Activated naive CD4-positive, alpha-beta T cell treated with Interleukin-2 at 50 U/mL for 16 hours (primary cell): ENCODE measurements at regions not wholly inside any gene's neighbourhood (a gene's known extent, or its start where the extent isn't known, plus 50 kb on each side); places are given as distances from the start of the nearest gene placed in this dataset.
"Not testable (repeated sequence)": the region's sequence is repeated elsewhere in the genome, so short reads cannot be mapped to it uniquely, and the experiment has no call there.

Experiments
- DNase-seq: peaks from one replicate; pipeline ENCODE4 v3.0.0-alpha.2; 2020

DNA sequence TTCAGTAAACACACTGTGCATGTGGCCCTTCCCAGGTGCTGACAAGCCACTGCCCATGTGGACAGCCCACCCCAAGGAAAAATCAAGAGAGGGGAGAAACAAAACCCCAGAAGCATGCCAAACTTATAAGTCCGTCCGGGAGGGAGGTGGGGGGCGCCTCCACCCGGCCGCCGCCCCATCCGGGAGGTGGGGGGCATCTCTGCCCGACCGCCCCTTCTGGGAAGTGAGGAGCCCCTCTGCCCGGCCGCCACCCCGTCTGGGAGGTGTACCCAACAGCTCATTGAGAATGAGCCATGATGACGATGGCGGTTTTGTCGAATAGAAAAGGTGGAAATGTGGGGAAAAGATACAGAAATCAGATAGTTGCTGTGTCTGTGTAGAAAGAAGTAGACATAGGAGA is 53.8 kb upstream of the C2CD4B start:
- DNase-seq: no peak

DNA sequence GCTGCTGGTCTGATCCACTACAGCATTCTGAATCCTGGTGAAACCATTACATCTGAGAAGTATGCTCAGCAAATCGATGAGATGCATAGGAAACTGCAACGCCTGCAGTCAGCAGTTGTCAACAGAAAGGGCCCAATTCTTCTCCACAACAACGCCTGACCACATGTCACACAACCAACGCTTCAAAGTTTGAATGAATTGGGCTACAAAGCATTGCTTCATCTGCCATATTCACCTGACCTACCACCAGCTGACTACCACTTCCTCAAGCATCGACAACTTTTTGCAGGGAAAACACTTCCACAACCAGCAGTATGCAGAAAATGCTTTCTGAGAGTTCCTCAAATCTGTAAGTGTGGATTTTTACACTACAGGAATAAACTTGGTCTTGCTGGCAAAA is 54.7 kb upstream of the C2CD4B start:
- DNase-seq: no peak

DNA sequence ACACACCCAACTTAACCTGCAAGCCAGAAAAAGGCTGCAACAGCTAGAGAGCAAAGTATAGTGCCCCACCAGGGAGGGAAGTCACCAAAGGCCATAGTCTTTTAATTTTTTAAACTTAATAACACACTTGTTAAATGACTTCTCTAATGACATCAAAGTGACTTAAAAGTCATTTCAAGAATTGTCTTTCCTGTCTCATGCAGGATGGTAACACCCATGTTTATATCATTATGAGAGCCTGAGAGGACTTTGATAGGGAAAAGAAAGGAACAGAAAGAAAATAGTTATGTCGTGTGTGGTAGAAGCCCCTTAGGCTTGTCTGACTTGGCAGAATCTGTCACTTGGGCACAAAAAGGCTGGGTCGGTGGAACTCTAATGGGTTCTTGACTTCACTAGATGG is 57.9 kb upstream of the C2CD4B start:
- DNase-seq: no peak

DNA sequence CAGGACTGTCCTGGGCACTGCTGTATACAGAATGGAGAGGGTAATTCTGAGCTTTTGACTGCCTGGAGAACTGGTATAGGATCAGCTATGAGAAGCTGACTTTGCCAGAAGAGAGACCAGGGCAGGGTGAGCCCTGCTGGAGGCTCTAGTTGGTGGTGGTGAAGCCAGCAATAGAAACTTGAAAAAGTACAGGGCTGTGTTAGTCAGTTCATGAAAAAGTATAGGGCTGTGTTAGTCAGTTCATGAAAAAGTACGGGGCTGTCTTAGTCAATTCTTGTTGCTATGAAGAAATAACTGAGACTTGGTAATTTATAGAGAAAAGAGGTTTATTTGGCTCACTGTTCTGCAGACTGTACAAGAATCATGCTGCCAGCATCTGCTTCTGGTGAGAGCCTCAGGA is 63.5 kb upstream of the C2CD4B start:
- no peak for DNase-seq

DNA sequence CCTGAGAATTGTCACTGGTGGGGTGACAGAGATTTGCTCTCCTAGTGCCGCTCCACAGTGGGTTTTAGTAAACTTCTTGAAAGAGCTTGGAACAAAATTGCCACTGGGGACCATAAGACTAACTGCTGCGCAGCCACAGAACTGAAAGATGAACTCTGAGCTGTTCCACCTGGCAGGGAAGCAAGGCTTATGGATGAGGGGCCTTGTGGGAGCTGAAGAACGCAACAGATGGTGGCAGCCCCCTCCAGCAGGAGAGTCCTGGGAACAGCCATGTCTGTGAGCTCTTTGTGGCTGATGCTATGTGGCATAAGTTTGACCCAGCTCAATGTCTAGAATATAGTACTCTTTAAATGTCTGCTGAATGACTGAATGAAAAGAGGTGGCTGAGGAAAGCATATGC is 66.8 kb upstream of the C2CD4B start:
- DNase-seq: no peak

DNA sequence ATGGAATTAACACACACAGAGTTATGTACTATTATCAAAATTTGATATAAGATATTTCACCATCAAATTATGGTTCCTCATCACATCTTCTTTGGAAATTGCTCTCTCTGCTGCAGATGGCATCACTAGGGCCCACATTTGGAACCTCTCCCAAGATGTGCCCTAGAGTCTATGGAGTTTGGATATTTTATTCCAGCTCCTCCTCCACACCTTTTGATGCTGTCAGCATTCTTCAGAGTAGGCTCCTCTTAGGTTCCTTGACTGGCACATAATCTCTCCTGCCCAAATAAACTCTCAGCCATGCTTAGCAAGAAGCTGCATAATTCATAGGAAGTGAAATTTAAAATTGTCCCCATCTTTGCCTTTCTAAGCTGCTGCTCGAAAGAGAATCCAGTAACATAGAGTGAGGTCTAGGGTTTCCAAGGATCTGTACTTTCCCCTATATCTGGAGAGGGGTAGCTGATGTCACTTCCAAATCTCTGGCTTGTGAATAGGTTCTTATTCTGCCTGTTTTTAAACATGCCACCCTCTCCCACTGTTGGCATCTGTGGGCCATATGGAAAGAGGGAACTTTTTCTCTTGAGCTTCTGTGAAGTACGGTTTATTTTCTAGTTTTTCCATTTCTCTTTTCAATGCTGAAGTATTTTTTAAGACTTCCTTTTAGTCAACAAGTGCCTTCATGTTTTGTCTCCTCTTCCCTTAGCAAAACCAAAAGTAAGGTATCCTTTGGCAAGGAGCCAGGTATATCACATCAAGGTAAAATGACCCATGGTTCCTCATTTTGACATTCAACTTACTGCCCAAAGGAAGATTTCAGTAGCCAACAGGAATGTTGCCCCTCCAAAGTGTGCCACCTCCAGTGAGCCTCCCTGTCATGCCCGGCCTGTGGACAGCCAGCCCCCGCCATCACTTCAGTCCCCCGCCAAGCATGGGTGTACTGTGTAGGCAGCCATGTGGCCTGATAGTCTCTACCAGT is 75.3 kb upstream of the C2CD4B start:
- no peak for DNase-seq

DNA sequence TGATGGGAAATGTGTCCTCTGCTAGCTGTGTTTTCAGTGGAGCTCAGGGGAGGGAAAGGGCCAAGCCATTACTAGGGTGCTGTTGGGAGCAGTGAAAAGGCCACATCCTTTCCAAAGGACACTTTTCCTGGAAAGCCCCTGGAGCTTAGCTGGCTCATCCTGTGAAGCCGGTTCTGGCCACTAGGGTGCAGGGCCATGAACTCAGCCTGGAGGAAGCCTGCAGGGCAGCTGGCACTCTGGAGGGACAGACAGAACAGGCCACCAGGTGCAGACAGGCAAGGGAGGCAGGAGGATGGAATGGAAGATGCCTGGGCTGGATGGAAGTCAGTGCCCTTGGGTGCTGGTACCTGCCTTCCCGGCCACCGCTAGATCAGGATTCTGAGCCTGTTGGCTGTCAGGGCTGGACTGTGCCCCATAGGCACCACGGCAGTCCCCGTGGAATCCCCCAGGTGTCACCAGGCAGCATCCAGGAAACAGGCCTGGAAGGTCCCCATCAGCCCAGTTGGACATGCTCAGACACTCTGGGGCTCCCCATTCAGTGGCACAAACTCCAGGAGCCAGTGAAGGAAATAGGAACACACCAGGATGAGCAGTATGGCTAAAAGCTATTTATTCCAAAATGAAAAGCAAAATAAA is 76.2 kb upstream of the C2CD4B start:
- DNase-seq: no peak

DNA sequence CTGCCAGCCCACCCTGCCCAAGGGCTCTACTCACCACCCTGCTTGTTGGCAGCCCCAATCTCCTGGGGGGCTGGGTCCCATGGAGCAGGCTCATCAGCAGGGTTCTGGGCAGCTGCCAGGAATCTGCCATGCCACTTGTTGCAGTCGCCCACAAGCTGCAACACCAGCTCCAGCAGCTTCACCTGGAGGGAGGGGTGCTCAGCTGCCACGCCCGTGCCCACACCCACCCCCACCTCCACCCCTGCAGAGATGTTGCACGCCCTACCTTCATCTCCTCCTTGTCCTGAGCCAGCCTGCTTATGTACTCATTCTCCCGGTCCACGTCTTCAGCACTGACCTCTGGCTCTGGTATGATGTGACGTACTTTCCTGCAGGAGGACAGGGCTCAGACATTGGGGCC is 77.9 kb upstream of the C2CD4B start:
- no peak for DNase-seq

DNA sequence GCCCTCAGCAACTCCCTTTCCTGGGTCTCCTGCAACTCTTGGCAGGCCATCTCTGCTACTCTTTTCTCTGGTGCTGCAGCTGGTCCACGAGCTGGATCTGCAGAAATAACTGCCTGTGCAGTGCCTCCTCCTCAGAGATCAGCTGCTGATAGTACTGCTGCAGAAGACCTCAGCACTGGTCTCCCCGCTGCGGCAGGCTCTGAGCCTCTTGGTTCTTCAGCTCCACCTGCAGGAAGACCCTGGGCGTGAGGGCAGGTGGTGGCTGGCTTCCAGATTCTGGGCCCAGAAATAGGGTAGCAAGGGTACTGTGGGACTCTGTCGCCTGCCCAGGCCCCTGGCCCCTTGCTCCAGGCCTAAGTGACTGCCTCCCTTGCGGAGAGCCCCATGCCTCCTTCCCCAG is 79.7 kb upstream of the C2CD4B start:
- DNase-seq: no peak

DNA sequence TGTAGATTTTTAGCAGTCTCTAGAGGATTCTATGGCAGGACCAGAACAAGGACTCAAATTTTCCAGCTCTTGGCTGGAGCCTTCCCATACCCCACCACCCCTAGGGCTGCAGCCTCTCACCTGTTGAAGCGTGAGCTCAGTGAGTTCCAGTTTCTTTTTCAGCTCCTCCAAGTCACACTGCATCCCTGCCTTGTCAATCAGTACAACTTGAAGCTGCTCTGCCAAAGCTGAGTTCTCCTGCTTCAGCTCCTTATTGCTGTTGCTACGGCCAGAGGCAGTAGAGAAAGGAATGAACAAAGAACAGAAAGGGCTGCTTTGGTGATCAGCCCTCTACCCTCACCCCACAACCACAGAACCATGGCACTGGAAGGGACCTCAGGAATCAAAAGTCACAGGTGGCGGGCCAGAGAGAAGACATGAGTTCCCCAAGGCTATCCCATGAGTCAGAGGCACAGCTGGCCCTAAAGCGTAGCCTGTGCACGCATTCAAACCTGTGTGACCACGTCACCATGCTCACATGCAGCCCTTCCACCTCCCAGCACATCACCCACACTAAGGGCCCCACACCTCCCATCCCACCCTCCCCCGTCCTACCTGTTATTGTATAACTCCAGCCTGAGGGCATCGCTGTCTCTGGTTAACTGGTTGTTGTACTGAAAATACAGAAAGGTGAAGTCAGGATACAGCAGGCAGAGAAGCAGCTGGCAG is 83.3 kb upstream of the C2CD4B start:
- no peak for DNase-seq

DNA sequence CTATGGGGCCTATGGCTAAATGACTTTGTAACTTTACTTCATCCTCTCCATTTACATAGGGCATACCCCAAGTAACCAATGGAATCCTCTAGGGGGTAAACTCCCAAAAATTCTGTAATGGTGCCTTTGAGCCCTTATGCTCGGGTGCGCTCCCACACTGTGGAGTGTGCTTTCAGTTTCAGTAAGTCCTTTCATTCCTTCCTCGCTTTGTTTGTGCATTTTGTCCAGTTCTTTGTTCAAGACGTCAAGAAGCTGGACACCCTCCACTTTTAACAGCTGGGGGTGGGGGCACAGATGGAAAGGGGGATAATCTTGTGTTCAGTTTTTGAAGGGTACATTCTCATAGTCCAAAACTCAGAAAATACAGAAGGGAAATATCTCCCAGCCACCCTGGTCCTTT is 84.4 kb upstream of the C2CD4B start:
- DNase-seq: no peak

DNA sequence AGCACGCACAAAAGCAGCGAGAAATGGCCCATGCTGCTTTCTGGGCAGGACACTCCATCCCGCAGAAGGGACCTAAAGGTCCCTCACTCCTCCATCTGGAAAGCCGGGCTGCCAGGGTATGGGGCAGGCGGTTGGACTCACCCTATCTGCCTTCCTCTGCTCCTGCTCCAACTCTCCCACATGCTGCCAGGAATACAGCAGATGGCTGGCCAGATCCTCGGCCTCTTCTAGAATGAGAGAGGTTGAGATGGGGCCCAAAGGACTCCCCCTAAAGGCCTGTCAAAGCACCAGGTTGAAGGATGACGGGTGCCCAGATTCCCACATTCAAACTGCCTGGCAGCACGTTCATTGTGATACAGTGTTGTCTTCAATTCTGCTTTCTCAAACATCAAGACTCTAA is 85.1 kb upstream of the C2CD4B start:
- no peak for DNase-seq

DNA sequence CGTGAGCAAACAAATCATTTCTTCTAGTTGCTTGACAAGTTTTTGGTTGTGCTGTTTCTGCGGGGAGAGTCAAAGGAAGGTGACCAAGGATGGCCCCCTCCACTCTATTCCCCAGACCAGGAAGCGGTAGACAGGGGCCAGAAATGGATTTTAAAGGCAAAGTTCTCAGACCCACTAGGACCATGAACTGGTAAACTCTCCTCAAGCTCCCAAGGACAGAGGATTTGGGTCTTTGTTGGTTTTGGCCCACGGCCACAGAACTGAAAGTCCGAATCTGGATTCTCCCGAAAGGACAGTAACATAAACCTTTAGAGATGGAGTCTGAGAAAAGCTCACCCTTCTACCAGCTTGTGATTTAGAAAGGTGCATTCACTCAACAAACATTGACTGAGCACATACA is 85.9 kb upstream of the C2CD4B start:
- no peak for DNase-seq

DNA sequence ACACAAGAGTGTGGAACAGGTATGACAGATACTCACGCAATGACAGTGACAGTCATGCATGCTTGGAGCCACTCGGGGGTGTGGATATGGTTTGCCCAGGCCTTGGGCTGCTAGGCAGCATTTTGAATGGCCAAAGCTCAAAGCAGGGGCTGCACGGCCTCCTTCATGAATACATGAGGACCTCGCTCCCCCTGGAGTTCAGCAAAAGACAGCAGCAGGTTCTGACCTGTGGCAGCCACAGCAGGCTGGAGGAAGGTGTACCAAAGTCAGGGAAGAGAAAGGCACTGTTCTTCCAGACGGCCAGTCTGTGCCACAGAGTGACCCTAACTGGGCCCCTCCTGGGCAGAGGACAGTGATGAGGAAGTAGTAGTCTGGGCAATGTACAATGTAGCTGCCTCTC is 88.2 kb upstream of the C2CD4B start:
- no peak for DNase-seq

DNA sequence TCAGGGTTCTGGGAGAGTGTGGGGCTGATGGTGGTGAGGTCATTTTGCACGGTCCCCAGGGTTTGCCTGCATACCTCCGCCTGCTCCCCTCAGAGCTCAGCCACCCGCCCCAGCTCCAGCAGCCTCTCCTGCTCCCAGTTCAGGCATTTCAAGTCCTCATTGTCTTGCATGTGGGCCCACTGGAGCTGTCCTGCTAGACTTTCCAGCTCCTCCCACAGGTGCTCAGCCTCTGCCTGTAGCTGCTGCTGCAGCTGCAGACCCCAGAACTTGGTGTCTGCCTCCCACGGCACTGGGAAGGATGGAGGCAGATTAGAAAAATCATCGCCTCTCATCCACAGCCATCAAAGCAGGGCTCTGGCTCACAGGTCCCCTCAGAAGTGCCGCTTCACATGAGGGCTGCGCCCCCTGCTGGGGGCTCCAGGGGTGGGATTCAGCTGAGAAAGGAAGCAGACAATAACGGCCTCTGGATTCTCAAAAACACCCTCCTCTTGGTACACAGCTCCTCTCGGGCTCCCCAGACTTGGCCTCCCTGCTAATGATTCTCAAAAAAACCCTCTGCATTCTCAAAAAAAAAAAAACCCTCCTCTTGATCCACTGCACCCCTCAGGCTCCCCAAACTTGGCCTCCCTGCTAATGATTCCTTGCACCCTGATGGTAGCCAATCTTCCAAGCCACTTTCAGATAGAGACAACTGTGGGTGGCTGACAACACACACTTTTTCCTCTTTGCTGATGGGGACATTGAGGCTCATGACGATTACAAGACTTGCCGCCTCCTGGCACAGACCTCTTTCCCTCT is 89.3 kb upstream of the C2CD4B start:
- peak; percentile 73 for DNase-seq

DNA sequence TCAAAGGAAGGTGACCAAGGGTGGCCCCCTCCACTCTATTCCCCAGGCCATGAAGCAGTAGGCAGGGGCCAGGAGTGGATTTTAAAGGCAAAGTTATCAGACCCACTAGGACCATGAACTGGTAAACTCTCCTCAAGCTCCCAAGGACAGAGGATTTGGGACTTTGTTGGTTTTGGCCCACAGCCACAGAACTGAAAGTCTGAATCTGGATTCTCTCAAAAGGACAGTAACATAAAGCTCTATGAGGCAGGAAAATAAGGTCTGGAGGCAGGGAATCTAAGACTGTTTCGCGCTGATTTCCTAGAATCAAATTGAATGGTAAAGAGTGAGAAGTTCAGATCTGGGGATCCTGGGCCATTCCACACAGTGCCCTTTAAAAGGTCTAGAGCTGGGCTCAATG is 91.3 kb upstream of the C2CD4B start:
- not testable (repeated sequence) for DNase-seq

DNA sequence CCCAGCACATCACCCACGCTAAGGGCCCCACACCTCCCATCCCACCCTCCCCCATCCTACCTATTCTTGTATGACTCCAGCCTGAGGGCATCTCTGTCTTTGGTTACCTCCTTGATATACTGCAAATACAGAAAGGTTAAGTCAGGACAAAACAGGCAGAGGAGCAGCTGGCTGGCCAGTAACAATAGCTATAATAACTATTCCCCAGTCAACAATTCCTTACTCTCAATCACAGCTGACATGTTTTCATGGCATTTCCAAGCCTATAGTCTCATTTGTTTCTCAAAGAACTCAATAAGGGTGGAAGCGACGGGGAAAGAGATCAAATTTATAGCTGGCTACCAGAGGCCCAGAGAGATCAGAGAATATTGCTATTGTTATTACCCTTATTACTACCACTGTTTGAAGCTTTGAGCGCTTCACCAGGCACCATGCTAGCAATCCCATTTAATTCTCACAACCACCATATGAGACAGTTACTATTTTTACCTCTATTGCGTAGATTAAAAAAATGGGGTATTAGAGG is 93.0 kb upstream of the C2CD4B start:
- DNase-seq: no peak

DNA sequence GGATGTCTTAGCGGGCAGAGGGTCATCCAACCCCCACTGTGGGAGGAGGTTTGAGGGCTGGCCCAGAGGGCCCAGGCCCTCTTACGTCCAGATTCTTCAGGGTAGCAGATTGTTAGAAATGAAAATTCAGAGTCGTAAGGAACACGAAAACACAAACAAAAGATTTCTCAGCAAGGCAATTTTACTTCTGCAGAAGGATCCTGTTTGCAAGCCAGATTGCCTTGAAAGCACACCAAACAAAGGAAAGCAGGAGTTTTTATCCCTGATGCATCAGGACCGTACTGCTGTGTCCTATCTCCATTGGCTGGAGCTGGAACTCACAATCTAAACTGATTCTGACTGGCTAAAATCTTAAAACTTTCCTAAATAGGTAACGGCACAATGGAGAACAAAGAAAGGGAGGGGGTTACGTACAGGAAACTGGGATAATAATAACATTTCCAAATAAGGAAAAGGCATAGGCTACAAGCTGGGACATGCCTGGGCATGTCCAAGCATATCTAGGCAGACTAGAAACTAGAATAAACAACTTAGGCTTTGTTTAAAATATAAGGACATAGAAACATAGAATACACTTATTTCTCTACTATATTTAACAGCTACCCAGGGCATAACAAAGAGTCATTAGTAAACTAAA is 97.3 kb upstream of the C2CD4B start:
- no peak for DNase-seq

DNA sequence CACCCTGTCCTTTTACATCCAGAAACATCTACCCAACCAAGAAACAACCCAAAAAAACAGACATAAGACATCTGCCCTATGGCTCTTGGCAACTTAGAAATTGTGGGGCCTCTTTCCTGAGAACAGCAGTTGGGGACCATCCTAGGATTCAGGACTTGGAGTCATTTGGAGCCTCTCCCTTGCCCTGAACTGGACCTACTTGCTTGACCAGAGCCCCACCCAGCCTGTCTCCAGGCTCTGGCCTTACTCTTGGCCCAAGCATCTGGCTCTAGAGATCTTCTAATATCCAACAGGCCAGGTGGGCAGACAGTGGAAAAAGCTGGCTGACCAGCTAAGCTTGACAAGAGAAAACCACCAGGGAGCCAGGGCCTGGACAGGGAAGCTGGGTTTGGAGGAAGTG is 99.1 kb upstream of the C2CD4B start:
- no peak for DNase-seq

DNA sequence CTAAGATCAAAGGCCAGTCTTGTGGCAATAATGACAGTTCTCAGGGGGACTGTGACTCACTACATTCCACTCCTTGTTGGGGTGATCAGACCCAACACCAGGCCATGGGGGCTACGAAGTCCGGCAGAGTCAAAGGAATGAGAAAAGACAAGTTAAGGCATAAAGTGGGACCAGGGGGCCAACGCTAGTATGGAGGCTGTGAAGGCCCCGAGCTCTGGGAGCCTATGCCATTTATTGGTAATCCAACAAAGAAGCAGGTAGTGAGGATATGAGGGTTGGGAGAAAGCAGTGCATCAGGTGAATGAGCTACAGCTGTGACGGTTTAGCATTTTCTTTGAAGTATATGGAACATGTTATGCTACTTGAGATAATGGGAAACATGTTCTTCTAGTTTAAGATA is 104.4 kb upstream of the C2CD4B start:
- no peak for DNase-seq

DNA sequence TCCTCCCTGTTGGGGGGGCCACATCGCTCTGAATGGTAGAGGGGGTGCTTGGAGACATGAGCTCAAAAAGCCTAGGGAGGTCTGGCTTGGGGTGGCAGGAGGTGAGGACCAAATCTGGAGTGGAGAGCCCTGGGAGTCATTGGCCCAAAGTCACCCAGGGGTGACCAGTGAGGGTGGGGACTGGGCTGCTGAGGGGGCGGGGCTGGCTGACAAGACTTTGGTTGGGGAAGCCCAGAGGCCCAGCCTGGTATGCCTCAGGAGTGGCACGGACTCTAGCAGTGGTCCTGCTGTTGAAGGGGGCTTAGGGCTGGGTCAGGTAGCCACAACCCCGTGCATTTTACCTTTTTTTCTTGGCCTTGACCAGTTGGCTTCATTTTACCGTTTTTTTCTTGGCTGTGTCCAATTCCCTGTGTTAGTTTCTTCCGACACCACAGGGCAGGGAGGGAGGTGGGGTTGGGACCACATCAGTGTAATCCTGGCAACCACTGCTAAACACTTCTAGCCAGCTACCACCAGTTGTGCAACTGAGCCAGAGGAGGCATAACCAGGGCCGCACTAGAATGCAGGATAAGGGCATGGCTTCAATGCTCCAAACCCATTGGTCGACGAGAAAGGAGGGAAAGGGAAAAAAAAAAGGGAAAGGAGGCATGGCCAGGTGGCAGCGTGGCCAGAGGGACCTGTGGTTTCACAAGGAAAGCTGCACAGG is 105.3 kb upstream of the C2CD4B start:
- DNase-seq: no peak

DNA sequence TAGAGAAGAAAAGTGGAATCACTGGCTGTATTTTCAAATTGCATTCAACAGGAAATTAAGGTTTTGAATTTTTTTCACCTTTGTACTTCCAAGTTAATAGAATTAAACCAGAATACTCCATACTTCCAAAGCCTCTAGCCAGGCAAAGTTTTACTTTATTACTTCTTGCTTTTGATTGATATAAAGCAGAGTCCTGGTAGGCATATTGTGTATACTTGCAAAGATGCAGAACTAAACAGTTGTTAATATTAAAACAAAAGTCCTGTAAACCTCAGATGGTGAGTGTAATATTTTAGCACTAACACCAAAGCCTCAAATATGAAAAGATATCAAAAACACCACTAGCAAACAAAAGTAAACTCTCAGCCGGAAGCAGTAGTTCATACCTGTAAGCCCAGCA is 107.2 kb upstream of the C2CD4B start:
- DNase-seq: no peak
